Fibroblast of skin of right quadriceps (primary cell): ENCODE measurements at regions not wholly inside any gene's neighbourhood (a gene's known extent, or its start where the extent isn't known, plus 50 kb on each side); places are given as distances from the start of the nearest gene placed in this dataset.
A peak's percentile ranks its signal among the peaks of the same experiment; 100 is the strongest.
"Not testable (repeated sequence)": the region's sequence is repeated elsewhere in the genome, so short reads cannot be mapped to it uniquely, and the experiment has no call there.

Experiments used
- DNase-seq: peaks from one replicate; pipeline ENCODE4 v3.0.0-alpha.2; 2013

DNA sequence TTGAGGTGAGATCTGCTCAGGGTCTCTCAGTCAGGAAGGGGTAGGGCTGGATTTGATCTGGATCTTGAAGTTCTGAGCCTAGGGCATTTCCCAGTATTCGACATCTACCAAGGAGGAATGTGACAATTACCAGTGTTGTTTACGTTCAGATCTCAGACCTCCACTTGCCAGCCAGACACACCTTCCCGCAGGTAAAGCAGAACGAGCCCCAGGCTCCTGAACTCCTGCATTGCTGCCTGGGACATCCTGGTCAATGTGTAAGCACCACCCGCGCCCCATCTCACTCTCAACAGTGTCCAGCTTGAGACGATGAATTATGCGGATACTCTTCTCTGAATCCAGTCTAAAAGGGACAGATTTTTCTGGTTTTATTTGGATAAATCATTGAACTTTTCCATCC lies 56.7 kb upstream of the PTCH1 start:
- DNase-seq: no peak

- peak; percentile 94 for DNase-seq
Measured at GRCh38 chr9:95572381-95573151, 55.8 kb upstream of the PTCH1 start.

DNA sequence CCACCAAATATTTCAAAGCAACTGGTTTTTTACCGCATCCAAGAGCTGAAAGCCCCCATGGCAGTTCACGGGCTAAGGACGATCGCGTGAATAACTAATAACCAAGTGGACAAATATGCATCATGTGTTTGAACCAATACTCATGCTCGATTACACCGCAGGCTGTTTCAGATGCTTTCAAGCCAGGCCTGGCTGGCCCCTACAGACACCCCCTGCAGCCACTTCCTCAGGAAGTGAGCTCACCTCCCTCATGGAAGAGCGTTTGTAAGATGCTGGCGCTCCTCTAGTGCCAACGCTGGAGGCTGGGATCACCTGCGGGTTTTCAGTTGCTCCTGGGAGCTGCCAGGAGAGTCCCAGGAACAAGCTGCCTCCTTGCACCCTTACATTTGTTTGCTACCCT lies 53.9 kb upstream of the PTCH1 start:
- DNase-seq: peak; percentile 48

DNA sequence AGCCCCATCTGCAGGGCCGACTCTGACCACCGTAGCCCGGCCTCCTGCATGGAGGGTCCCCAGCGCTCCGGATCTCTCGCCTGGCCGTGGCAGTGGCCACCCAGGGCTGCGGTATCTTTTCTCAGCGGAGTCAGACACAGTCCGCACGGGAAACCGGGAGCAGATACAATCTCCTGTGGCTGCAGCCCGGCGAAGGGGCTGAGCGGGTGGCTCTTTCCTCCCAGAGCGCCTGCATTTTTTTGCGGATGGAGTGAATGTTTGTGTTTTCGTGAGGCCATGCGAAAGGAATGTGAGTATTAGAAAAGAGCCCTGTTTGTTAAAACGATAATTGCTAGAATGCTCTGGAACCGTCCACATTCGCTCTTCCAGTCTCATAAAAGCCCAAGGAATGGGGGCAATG lies 53.4 kb upstream of the PTCH1 start:
- peak; percentile 63 for DNase-seq

- not testable (repeated sequence) for DNase-seq
Measured at GRCh38 chr9:95568735-95569134, 52.0 kb upstream of the PTCH1 start.
